ENCODE measurements at regions not wholly inside any gene's neighbourhood (a gene's known extent, or its start where the extent isn't known, plus 50 kb on each side); places are given as distances from the start of the nearest gene placed in this dataset.

GRCh38 chr20:58003525-58003924, 224.9 kb downstream of the ANKRD60 start:
- no peak for DNase-seq (ENCODE audit: low spot score)

- DNase-seq (ENCODE audit: low spot score) = no peak
Observed at GRCh38 chr20:58002901-58003300, 225.6 kb downstream of the ANKRD60 start.

GRCh38 chr20:58001946-58002345, 226.5 kb downstream of the ANKRD60 start:
- no peak for DNase-seq (ENCODE audit: low spot score)

GRCh38 chr20:58001381-58001780, 227.1 kb downstream of the ANKRD60 start:
- no peak for DNase-seq (ENCODE audit: low spot score)

- DNase-seq (ENCODE audit: low spot score) = no peak
Observed at GRCh38 chr20:58000861-58001260, 227.6 kb downstream of the ANKRD60 start.

- DNase-seq (ENCODE audit: low spot score) = no peak
Observed at GRCh38 chr20:57999465-58000111, 228.9 kb downstream of the ANKRD60 start.

- DNase-seq (ENCODE audit: low spot score) = no peak
Observed at GRCh38 chr20:57998981-57999464, 229.4 kb downstream of the ANKRD60 start.

- no peak for DNase-seq (ENCODE audit: low spot score)
Observed at GRCh38 chr20:57998276-57998675, 230.2 kb downstream of the ANKRD60 start.

GRCh38 chr20:57996936-57997890, 231.2 kb downstream of the ANKRD60 start:
- no peak for DNase-seq (ENCODE audit: low spot score)

- DNase-seq (ENCODE audit: low spot score) = no peak
Observed at GRCh38 chr20:57996465-57996864, 232.0 kb downstream of the ANKRD60 start.

- no peak for DNase-seq (ENCODE audit: low spot score)
Observed at GRCh38 chr20:57995381-57995977, 233.0 kb downstream of the ANKRD60 start.

GRCh38 chr20:57993716-57994431, 234.6 kb downstream of the ANKRD60 start:
- no peak for DNase-seq (ENCODE audit: low spot score)

- peak; percentile 79 for DNase-seq (ENCODE audit: low spot score)
Observed at GRCh38 chr20:57991211-57991881, 237.1 kb downstream of the ANKRD60 start.

- peak; percentile 31 for DNase-seq (ENCODE audit: low spot score)
Observed at GRCh38 chr20:57990396-57990987, 238.0 kb downstream of the ANKRD60 start.

- DNase-seq (ENCODE audit: low spot score) = no peak
Observed at GRCh38 chr20:57988828-57989227, 239.6 kb downstream of the ANKRD60 start.

GRCh38 chr20:57988422-57988821, 240.0 kb downstream of the ANKRD60 start:
- no peak for DNase-seq (ENCODE audit: low spot score)

- no peak for DNase-seq (ENCODE audit: low spot score)
Observed at GRCh38 chr20:57987659-57988058, 240.8 kb downstream of the ANKRD60 start.

- no peak for DNase-seq (ENCODE audit: low spot score)
Observed at GRCh38 chr20:57986666-57987065, 241.8 kb downstream of the ANKRD60 start.

- no peak for DNase-seq (ENCODE audit: low spot score)
Observed at GRCh38 chr20:57985278-57985677, 243.2 kb downstream of the ANKRD60 start.

GRCh38 chr20:57983082-57983481, 245.4 kb downstream of the ANKRD60 start:
- no peak for DNase-seq (ENCODE audit: low spot score)

- no peak for DNase-seq (ENCODE audit: low spot score)
Observed at GRCh38 chr20:57980506-57980905, 247.9 kb downstream of the ANKRD60 start.

Data from H4 (cell line).